Stimulated activated CD4-positive, alpha-beta T cell treated with anti-CD3 and anti-CD28 coated beads, Interleukin-4, amount 100 ng/mL, for 4 hours (primary cell): ENCODE measurements at regions not wholly inside any gene's neighbourhood (a gene's known extent, or its start where the extent isn't known, plus 50 kb on each side); places are given as distances from the start of the nearest gene placed in this dataset.
"Not testable (repeated sequence)": the region's sequence is repeated elsewhere in the genome, so short reads cannot be mapped to it uniquely, and the experiment has no call there.

ENCODE experiments used
- DNase-seq, 2 experiments: peaks; one replicate each; pipeline ENCODE4 v3.0.0-alpha.2; 2020

- no peak for DNase-seq
Observed at GRCh38 chr2:196500686-196501431, 138.7 kb upstream of the CCDC150 start.

GRCh38 chr2:196501836-196502235 is 137.7 kb upstream of the CCDC150 start:
- DNase-seq: no peak

GRCh38 chr2:196502386-196502785 is 137.1 kb upstream of the CCDC150 start:
- DNase-seq: no peak

GRCh38 chr2:196503398-196503797 is 136.1 kb upstream of the CCDC150 start:
- no peak for DNase-seq

- no peak for DNase-seq
Observed at GRCh38 chr2:196504788-196505187, 134.7 kb upstream of the CCDC150 start.

- no peak for DNase-seq
Observed at GRCh38 chr2:196510246-196510645, 129.3 kb upstream of the CCDC150 start.

GRCh38 chr2:196511258-196512168 is 128.0 kb upstream of the CCDC150 start:
- no peak for DNase-seq

- no peak for DNase-seq
Observed at GRCh38 chr2:196513796-196514526, 125.6 kb upstream of the CCDC150 start.

GRCh38 chr2:196514641-196515040 is 124.9 kb upstream of the CCDC150 start:
- DNase-seq: no peak

GRCh38 chr2:196515051-196515450 is 124.5 kb upstream of the CCDC150 start:
- no peak for DNase-seq

- no peak for DNase-seq
Observed at GRCh38 chr2:196515608-196516007, 123.9 kb upstream of the CCDC150 start.

- no peak for DNase-seq
Observed at GRCh38 chr2:196516564-196516963, 123.0 kb upstream of the CCDC150 start.

GRCh38 chr2:196520605-196521004 is 118.9 kb upstream of the CCDC150 start:
- DNase-seq: no peak

- not testable (repeated sequence) for DNase-seq
Observed at GRCh38 chr2:196526981-196527725, 112.4 kb upstream of the CCDC150 start.

- no peak for DNase-seq
Observed at GRCh38 chr2:196528486-196529223, 110.9 kb upstream of the CCDC150 start.

GRCh38 chr2:196530910-196531309 is 108.6 kb upstream of the CCDC150 start:
- DNase-seq: no peak

- DNase-seq: no peak
Observed at GRCh38 chr2:196533772-196534397, 105.6 kb upstream of the CCDC150 start.

GRCh38 chr2:196534495-196534894 is 105.0 kb upstream of the CCDC150 start:
- DNase-seq: no peak

GRCh38 chr2:196535061-196535460 is 104.5 kb upstream of the CCDC150 start:
- DNase-seq: no peak

- no peak for DNase-seq
Observed at GRCh38 chr2:196535742-196536141, 103.8 kb upstream of the CCDC150 start.

- DNase-seq: no peak
Observed at GRCh38 chr2:196537311-196537710, 102.2 kb upstream of the CCDC150 start.
